ENCODE measurements at regions not wholly inside any gene's neighbourhood (a gene's known extent, or its start where the extent isn't known, plus 50 kb on each side); places are given as distances from the start of the nearest gene placed in this dataset.

GRCh38 chr11:50186146-50186545 lies 153.5 kb downstream of the OR4C45 start:
- H3K4me2 ChIP-seq (ENCODE audit: insufficient read depth, low read length, poor library complexity, severe bottlenecking): no peak overlapping the region
- no peak overlapping the region for H3K9ac ChIP-seq (ENCODE audit: low read depth, low read length, poor library complexity)
- H4K8ac ChIP-seq (ENCODE audit: low read depth, low read length): no peak overlapping the region
- no peak overlapping the region for H2BK120ac ChIP-seq (ENCODE audit: low read depth, low read length)
- no peak overlapping the region for H3K23ac ChIP-seq (ENCODE audit: low read depth, low read length, poor library complexity)
- no peak overlapping the region for H3K4me3 ChIP-seq (ENCODE audit: low read length in 2 of 2)
- H3K79me1 ChIP-seq (ENCODE audit: low read depth, low read length): no peaks in the 10 kb centered on the region
- no peak overlapping the region for H2AK5ac ChIP-seq (ENCODE audit: low read depth, low read length)
- H3K4me1 ChIP-seq (ENCODE audit: control insufficient read depth in 2 of 2, insufficient read depth in 1 of 2, low read depth in 1 of 2, low read length in 2 of 2): no peaks in the 10 kb centered on the region
- no peak overlapping the region for H4K91ac ChIP-seq (ENCODE audit: low read depth, low read length, poor library complexity)
- no peak overlapping the region for H2BK15ac ChIP-seq (ENCODE audit: low read length)
- no peak overlapping the region for H2BK5ac ChIP-seq (ENCODE audit: low read length)
- peaks cover 0 to 2% of the 10 kb centered on the region in 2 donors for H3K9me3 ChIP-seq (replicated peaks in 1 of 2; ENCODE audit: control insufficient read depth in 2 of 2, insufficient read depth in 1 of 2, low read depth in 1 of 2, low read length in 2 of 2)
- H3K27me3 ChIP-seq (ENCODE audit: control insufficient read depth in 3 of 3, insufficient read depth in 3 of 3, low read depth in 1 of 3, low read length in 3 of 3): no peaks in the 10 kb centered on the region
- H3K14ac ChIP-seq (ENCODE audit: low read length): no peak overlapping the region
- H3K4ac ChIP-seq (ENCODE audit: low read length): no peak overlapping the region
- no CpG with 5 or more reads among the region's 1 CpG for WGBS, 2 donors (ENCODE audit: extremely low coverage in 2 of 2, insufficient read length in 2 of 2, insufficient replicate concordance in 1 of 2)
- DNase-seq (ENCODE audit: low spot score): no peak
- H3K27ac ChIP-seq (replicated peaks; ENCODE audit: low read length): no peak overlapping the region
- no peak overlapping the region for H2BK12ac ChIP-seq (ENCODE audit: low read length)
- H2AFZ ChIP-seq (ENCODE audit: low read length): no peak overlapping the region
- H3K18ac ChIP-seq (ENCODE audit: low read length): no peak overlapping the region
- no peaks in the 10 kb centered on the region for H3K36me3 ChIP-seq (replicated peaks in 1 of 2; ENCODE audit: control insufficient read depth in 2 of 2, insufficient read depth in 2 of 2, low read length in 2 of 2)

GRCh38 chr11:50187220-50187619 lies 154.5 kb downstream of the OR4C45 start:
- peaks cover 0 to 2% of the 10 kb centered on the region in 2 donors for H3K9me3 ChIP-seq (replicated peaks in 1 of 2; ENCODE audit: control insufficient read depth in 2 of 2, insufficient read depth in 1 of 2, low read depth in 1 of 2, low read length in 2 of 2)
- no CpG with 5 or more reads among the region's 1 CpG for WGBS, 2 donors (ENCODE audit: extremely low coverage in 2 of 2, insufficient read length in 2 of 2, insufficient replicate concordance in 1 of 2)

GRCh38 chr11:50188040-50188439 lies 155.4 kb downstream of the OR4C45 start:
- H3K27ac ChIP-seq (replicated peaks; ENCODE audit: low read length): no peak overlapping the region
- no peaks in the 10 kb centered on the region for H3K27me3 ChIP-seq (ENCODE audit: control insufficient read depth in 3 of 3, insufficient read depth in 3 of 3, low read depth in 1 of 3, low read length in 3 of 3)
- H2BK12ac ChIP-seq (ENCODE audit: low read length): no peak overlapping the region
- no CpG with 5 or more reads among the region's 1 CpG for WGBS, 2 donors (ENCODE audit: extremely low coverage in 2 of 2, insufficient read length in 2 of 2, insufficient replicate concordance in 1 of 2)
- H3K36me3 ChIP-seq (replicated peaks in 1 of 2; ENCODE audit: control insufficient read depth in 2 of 2, insufficient read depth in 2 of 2, low read length in 2 of 2): no peaks in the 10 kb centered on the region
- no peak overlapping the region for H2AFZ ChIP-seq (ENCODE audit: low read length)
- no peak overlapping the region for H3K4me2 ChIP-seq (ENCODE audit: insufficient read depth, low read length, poor library complexity, severe bottlenecking)
- H3K9ac ChIP-seq (ENCODE audit: low read depth, low read length, poor library complexity): no peak overlapping the region
- no peak overlapping the region for H2BK120ac ChIP-seq (ENCODE audit: low read depth, low read length)
- H2BK5ac ChIP-seq (ENCODE audit: low read length): no peak overlapping the region
- no peaks in the 10 kb centered on the region for H3K79me1 ChIP-seq (ENCODE audit: low read depth, low read length)
- H3K18ac ChIP-seq (ENCODE audit: low read length): no peak overlapping the region
- H3K14ac ChIP-seq (ENCODE audit: low read length): no peak overlapping the region
- no peak overlapping the region for H3K23ac ChIP-seq (ENCODE audit: low read depth, low read length, poor library complexity)
- peaks cover 0 to 5% of the 10 kb centered on the region in 2 donors for H3K9me3 ChIP-seq (replicated peaks in 1 of 2; ENCODE audit: control insufficient read depth in 2 of 2, insufficient read depth in 1 of 2, low read depth in 1 of 2, low read length in 2 of 2)
- H3K4ac ChIP-seq (ENCODE audit: low read length): no peak overlapping the region
- no peak overlapping the region for H2AK5ac ChIP-seq (ENCODE audit: low read depth, low read length)
- H3K4me3 ChIP-seq (ENCODE audit: low read length in 2 of 2): no peak overlapping the region
- H4K91ac ChIP-seq (ENCODE audit: low read depth, low read length, poor library complexity): no peak overlapping the region
- no peak overlapping the region for H4K8ac ChIP-seq (ENCODE audit: low read depth, low read length)
- DNase-seq (ENCODE audit: low spot score): no peak
- no peak overlapping the region for H2BK15ac ChIP-seq (ENCODE audit: low read length)
- no peaks in the 10 kb centered on the region for H3K4me1 ChIP-seq (ENCODE audit: control insufficient read depth in 2 of 2, insufficient read depth in 1 of 2, low read depth in 1 of 2, low read length in 2 of 2)

More at GRCh38 chr11:50187220-50187619, 154.5 kb downstream of the OR4C45 start:
- Histone ChIP-seq H2BK120ac (ENCODE audit: low read depth, low read length) (no peak overlapping the region), H3K4me3 (ENCODE audit: low read length in 2 of 2) (no peak overlapping the region), H3K79me1 (ENCODE audit: low read depth, low read length) (no peaks in the 10 kb centered on the region), H3K18ac (ENCODE audit: low read length) (no peak overlapping the region), H2BK12ac (ENCODE audit: low read length) (no peak overlapping the region), H3K4ac (ENCODE audit: low read length) (no peak overlapping the region), H2AFZ (ENCODE audit: low read length) (no peak overlapping the region), H3K36me3 (replicated peaks in 1 of 2; ENCODE audit: control insufficient read depth in 2 of 2, insufficient read depth in 2 of 2, low read length in 2 of 2) (no peaks in the 10 kb centered on the region), H3K4me1 (ENCODE audit: control insufficient read depth in 2 of 2, insufficient read depth in 1 of 2, low read depth in 1 of 2, low read length in 2 of 2) (no peaks in the 10 kb centered on the region), H4K91ac (ENCODE audit: low read depth, low read length, poor library complexity) (no peak overlapping the region), H4K8ac (ENCODE audit: low read depth, low read length) (no peak overlapping the region), H3K14ac (ENCODE audit: low read length) (no peak overlapping the region), H2AK5ac (ENCODE audit: low read depth, low read length) (no peak overlapping the region), H3K9ac (ENCODE audit: low read depth, low read length, poor library complexity) (no peak overlapping the region), H3K27ac (replicated peaks; ENCODE audit: low read length) (no peak overlapping the region), H2BK15ac (ENCODE audit: low read length) (no peak overlapping the region), H3K23ac (ENCODE audit: low read depth, low read length, poor library complexity) (no peak overlapping the region), H2BK5ac (ENCODE audit: low read length) (no peak overlapping the region), H3K27me3 (ENCODE audit: control insufficient read depth in 3 of 3, insufficient read depth in 3 of 3, low read depth in 1 of 3, low read length in 3 of 3) (no peaks in the 10 kb centered on the region), H3K4me2 (ENCODE audit: insufficient read depth, low read length, poor library complexity, severe bottlenecking) (no peak overlapping the region)
- no peak for DNase-seq (ENCODE audit: low spot score)

- Histone ChIP-seq H4K8ac (ENCODE audit: low read depth, low read length) (no peak overlapping the region), H3K4ac (ENCODE audit: low read length) (no peak overlapping the region), H3K27me3 (ENCODE audit: control insufficient read depth in 3 of 3, insufficient read depth in 3 of 3, low read depth in 1 of 3, low read length in 3 of 3) (no peaks in the 10 kb centered on the region), H2BK5ac (ENCODE audit: low read length) (no peak overlapping the region), H3K9me3 (replicated peaks in 1 of 2; ENCODE audit: control insufficient read depth in 2 of 2, insufficient read depth in 1 of 2, low read depth in 1 of 2, low read length in 2 of 2) (peaks cover 0 to 5% of the 10 kb centered on the region in 2 donors), H3K4me2 (ENCODE audit: insufficient read depth, low read length, poor library complexity, severe bottlenecking) (no peak overlapping the region), H3K4me1 (ENCODE audit: control insufficient read depth in 2 of 2, insufficient read depth in 1 of 2, low read depth in 1 of 2, low read length in 2 of 2) (no peaks in the 10 kb centered on the region), H3K14ac (ENCODE audit: low read length) (no peak overlapping the region), H2AK5ac (ENCODE audit: low read depth, low read length) (no peak overlapping the region), H3K9ac (ENCODE audit: low read depth, low read length, poor library complexity) (no peak overlapping the region), H3K4me3 (ENCODE audit: low read length in 2 of 2) (no peak overlapping the region), H3K36me3 (replicated peaks in 1 of 2; ENCODE audit: control insufficient read depth in 2 of 2, insufficient read depth in 2 of 2, low read length in 2 of 2) (no peaks in the 10 kb centered on the region), H4K91ac (ENCODE audit: low read depth, low read length, poor library complexity) (no peak overlapping the region), H2BK12ac (ENCODE audit: low read length) (no peak overlapping the region), H3K23ac (ENCODE audit: low read depth, low read length, poor library complexity) (no peak overlapping the region), H3K27ac (replicated peaks; ENCODE audit: low read length) (no peak overlapping the region), H2BK120ac (ENCODE audit: low read depth, low read length) (no peak overlapping the region), H3K18ac (ENCODE audit: low read length) (no peak overlapping the region), H3K79me1 (ENCODE audit: low read depth, low read length) (no peaks in the 10 kb centered on the region), H2BK15ac (ENCODE audit: low read length) (no peak overlapping the region), H2AFZ (ENCODE audit: low read length) (no peak overlapping the region)
- WGBS, 2 donors (ENCODE audit: extremely low coverage in 2 of 2, insufficient read length in 2 of 2, insufficient replicate concordance in 1 of 2): no CpG with 5 or more reads among the region's 3 CpGs
- DNase-seq (ENCODE audit: low spot score): no peak
Measured at GRCh38 chr11:50192743-50193142, 160.1 kb downstream of the OR4C45 start.

Measured in neuronal stem cell (in vitro differentiated cells).